Muscle layer of duodenum (tissue), 2 donors: ENCODE measurements at regions not wholly inside any gene's neighbourhood (a gene's known extent, or its start where the extent isn't known, plus 50 kb on each side); places are given as distances from the start of the nearest gene placed in this dataset.
"Not testable (repeated sequence)": the region's sequence is repeated elsewhere in the genome, so short reads cannot be mapped to it uniquely, and the experiment has no call there.

Source experiments
- H3K27ac ChIP-seq: one replicate; pipeline ENCODE4 v1.7.0; 2013; ENCODE audit warnings: mild to moderate bottlenecking, low read length
- H3K27me3 ChIP-seq: one replicate; pipeline ENCODE4 v1.7.0; 2013; ENCODE audit warnings: low read depth, mild to moderate bottlenecking, control low read depth, low read length
- H3K36me3 ChIP-seq, 2 donors: one replicate each; pipeline ENCODE4 v1.7.0; 2013; ENCODE audit warnings: low read length in 2 of 2, control low read depth in 1 of 2, mild to moderate bottlenecking in 1 of 2; ENCODE audit not compliant: insufficient read depth in 2 of 2, control insufficient read depth in 1 of 2
- H3K4me1 ChIP-seq, 2 donors: one replicate each; pipeline ENCODE4 v1.7.0; 2013; ENCODE audit warnings: low read length in 2 of 2, mild to moderate bottlenecking in 2 of 2, control low read depth in 1 of 2, moderate library complexity in 1 of 2; ENCODE audit not compliant: insufficient read depth in 2 of 2, control insufficient read depth in 1 of 2
- H3K4me3 ChIP-seq, 2 donors: one replicate each; pipeline ENCODE4 v1.7.0; 2013; ENCODE audit warnings: low read length in 2 of 2, low read depth in 1 of 2, mild to moderate bottlenecking in 1 of 2
- H3K9me3 ChIP-seq, 2 donors: one replicate each; pipeline ENCODE4 v1.7.0; 2013; ENCODE audit warnings: low read length in 2 of 2, control low read depth in 1 of 2, mild to moderate bottlenecking in 1 of 2; ENCODE audit not compliant: control insufficient read depth in 1 of 2
- donor health status: healthy.

GRCh38 chr10:124151466-124152095, 58.2 kb upstream of the CHST15 start:
- Histone ChIP-seq H3K4me1 (peaks cover 17 to 31% of the 10 kb centered on the region in 2 donors), H3K4me3 (no peak overlapping the region), H3K9me3 (no peaks in the 10 kb centered on the region), H3K27ac (no peak overlapping the region), H3K27me3 (no peaks in the 10 kb centered on the region), H3K36me3 (no peaks in the 10 kb centered on the region)

- H3K4me3 ChIP-seq = no peak overlapping the region
- H3K9me3 ChIP-seq = no peaks in the 10 kb centered on the region
- peaks cover 13 to 25% of the 10 kb centered on the region in 2 donors for H3K4me1 ChIP-seq
- H3K27me3 ChIP-seq = no peaks in the 10 kb centered on the region
- no peak overlapping the region for H3K27ac ChIP-seq
- no peaks in the 10 kb centered on the region for H3K36me3 ChIP-seq
Observed at GRCh38 chr10:124150807-124151417, 57.5 kb upstream of the CHST15 start.

- Histone ChIP-seq H3K9me3 (no peaks in the 10 kb centered on the region), H3K27ac (no peak overlapping the region), H3K4me3 (no peak overlapping the region), H3K27me3 (no peaks in the 10 kb centered on the region), H3K36me3 (no peaks in the 10 kb centered on the region), H3K4me1 (peaks cover 13 to 18% of the 10 kb centered on the region in 2 donors)
Observed at GRCh38 chr10:124150189-124150806, 56.9 kb upstream of the CHST15 start.

- Histone ChIP-seq H3K27ac (no peak overlapping the region), H3K4me3 (no peak overlapping the region), H3K27me3 (no peaks in the 10 kb centered on the region), H3K9me3 (no peaks in the 10 kb centered on the region), H3K4me1 (peaks cover 17 to 18% of the 10 kb centered on the region in 2 donors), H3K36me3 (no peaks in the 10 kb centered on the region)
Observed at GRCh38 chr10:124149189-124150042, 56.0 kb upstream of the CHST15 start.

DNA sequence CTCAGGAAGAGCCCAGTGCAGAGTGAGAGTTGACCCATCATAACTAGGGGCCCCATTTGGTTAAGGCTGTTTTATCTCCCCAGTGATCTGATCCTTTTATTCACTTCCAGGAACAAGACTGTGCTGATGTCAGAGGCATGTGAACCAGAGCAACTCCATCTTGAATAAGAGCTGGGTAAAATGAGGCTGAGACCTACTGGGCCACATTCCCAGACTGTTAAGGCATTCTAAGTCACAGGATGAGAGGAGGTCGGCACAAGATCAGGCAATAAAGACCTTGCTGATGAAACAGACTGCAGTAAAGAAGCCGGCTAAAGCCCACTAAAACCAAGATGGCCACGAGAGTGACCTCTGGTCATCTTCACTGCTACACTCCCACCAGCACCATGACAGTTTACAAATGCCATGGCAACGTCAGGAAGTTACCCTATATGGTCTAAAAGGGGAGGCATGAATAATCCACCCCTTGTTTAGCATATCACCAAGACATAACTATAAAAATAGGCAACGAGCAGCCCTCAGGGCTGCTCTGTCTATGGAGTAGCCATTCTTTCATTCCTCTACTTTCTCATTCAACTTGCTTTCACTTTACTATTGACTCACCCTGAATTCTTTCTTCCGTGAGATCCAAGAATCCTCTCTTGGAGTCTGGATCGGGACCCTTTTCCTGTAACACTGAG, 55.3 kb upstream of the CHST15 start:
- H3K4me3 ChIP-seq, H3K36me3 ChIP-seq, H3K9me3 ChIP-seq, H3K27me3 ChIP-seq, H3K27ac ChIP-seq: not testable (repeated sequence)
- peaks cover 17 to 18% of the 10 kb centered on the region in 2 donors for H3K4me1 ChIP-seq

DNA sequence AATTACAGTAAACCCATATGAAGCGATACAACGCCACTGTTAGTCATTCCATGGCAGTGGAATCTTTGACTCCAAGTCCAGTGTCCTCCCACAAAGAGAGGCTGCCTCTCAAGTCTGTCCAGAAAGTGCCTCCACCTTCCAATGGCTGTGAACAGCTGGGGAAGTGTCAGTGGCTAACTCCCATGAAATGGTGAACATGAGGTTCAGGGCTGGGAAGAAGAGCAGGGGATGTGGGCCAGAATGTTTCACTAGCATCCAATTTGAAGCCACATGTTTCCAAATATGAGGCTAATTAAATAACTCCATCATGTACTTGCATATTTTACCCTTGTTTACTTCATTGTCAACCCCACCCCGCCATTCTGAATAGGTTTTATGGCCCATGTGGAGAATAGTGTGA, 53.1 kb upstream of the CHST15 start:
- no peak overlapping the region for H3K27ac ChIP-seq
- H3K36me3 ChIP-seq = no peaks in the 10 kb centered on the region
- H3K4me3 ChIP-seq = no peak overlapping the region
- no peaks in the 10 kb centered on the region for H3K9me3 ChIP-seq
- H3K27me3 ChIP-seq = no peaks in the 10 kb centered on the region
- peaks cover 0 to 5% of the 10 kb centered on the region in 2 donors for H3K4me1 ChIP-seq

DNA sequence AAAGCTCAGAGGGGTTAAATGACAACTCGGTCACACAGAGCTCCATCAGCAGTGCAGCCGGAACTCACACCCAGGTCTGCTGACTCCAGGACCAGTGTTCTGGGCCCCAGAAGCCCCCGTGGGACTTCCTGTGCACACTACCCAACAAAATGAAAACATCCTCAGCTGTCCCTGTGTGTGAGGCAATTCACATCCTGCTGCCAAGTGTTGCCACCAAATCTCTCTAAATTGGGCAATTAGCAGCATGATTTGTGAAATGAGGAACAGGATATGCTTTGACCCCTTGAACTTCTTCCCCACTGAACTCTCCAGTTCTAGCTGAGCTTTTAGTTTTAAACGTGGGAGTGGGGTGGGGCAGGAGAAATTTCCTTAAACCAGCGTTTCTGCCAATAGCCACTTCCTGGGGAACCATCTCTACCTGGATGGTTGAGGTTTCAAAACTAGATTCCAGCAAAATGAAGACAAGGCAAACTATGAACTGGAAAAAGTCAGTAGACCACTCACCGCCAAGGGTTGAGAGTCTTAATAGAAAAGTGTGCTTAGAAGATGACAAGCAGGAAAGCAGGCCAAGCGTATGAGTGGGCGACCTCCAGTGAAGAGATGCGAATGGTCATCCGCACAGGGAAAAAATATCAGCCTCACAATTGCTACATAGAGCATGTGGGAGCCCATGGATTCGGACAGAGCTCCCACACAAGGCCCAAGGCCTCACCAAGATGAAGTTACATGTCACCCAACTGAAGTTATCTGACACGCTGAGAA, 51.9 kb upstream of the CHST15 start:
- Histone ChIP-seq H3K9me3 (no peaks in the 10 kb centered on the region), H3K27me3 (no peaks in the 10 kb centered on the region), H3K36me3 (no peaks in the 10 kb centered on the region), H3K4me1 (peaks cover 0 to 5% of the 10 kb centered on the region in 2 donors), H3K27ac (peak overlapping the region; percentile 14), H3K4me3 (no peak overlapping the region)

DNA sequence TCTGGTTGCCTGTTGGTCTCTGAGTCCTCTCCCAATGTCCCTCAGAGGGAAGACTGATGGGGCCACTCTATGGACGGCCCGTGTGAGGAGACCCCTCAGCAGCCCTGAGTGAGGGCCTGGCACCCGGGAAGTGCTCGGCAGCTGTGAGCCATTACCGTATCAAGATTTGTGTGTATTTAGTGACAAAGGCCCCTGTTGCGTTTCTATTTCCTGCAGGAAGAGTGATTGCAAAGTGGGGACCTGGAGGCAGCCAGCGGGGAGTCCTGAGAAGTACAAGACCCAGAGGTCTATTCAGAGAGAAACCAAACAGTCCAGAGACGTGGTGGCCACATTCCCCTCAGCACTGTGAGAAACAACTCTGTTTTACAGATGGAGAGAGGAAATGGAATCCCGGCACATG, 51.1 kb upstream of the CHST15 start:
- H3K4me1 ChIP-seq = peaks cover 0 to 5% of the 10 kb centered on the region in 2 donors
- H3K36me3 ChIP-seq = no peaks in the 10 kb centered on the region
- H3K27ac ChIP-seq = peak overlapping the region; percentile 14
- peaks cover 0 to 3% of the 10 kb centered on the region in 2 donors for H3K9me3 ChIP-seq
- no peak overlapping the region for H3K4me3 ChIP-seq
- no peaks in the 10 kb centered on the region for H3K27me3 ChIP-seq

DNA sequence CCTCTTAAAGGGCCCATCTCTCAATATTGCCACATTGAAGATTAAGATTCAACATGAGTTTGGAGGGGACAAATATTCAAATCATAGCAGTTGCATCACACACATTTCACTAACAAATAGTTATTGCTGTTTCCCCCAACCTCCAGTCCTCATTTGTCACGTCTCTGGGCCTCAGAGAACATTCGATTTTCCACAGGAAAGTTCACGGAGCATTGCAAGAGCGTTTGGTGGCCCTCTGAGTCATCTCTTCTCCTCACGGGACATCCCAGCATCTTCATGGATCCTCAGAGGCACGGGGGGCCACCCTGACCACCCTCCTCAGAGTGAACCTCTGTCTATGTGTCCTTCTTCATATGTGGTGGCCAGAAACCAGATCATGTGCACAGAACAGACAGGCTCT, 50.3 kb upstream of the CHST15 start:
- Histone ChIP-seq H3K27ac (no peak overlapping the region), H3K36me3 (no peaks in the 10 kb centered on the region), H3K9me3 (peaks cover 0 to 3% of the 10 kb centered on the region in 2 donors), H3K27me3 (no peaks in the 10 kb centered on the region), H3K4me1 (peaks cover 0 to 5% of the 10 kb centered on the region in 2 donors), H3K4me3 (no peak overlapping the region)
